ENCODE measurements at regions not wholly inside any gene's neighbourhood (a gene's known extent, or its start where the extent isn't known, plus 50 kb on each side); places are given as distances from the start of the nearest gene placed in this dataset.

GRCh38 chr6:67336014-67336413 is 1299.1 kb upstream of the ADGRB3 start:
- H3K27me3 ChIP-seq (ENCODE audit: insufficient read depth, low read length, poor library complexity), result no peaks in the 10 kb centered on the region
- no peak overlapping the region for H3K27ac ChIP-seq (ENCODE audit: low read length)
- no peak for ATAC-seq (ENCODE audit: insufficient read depth, low read depth)
- H2AFZ ChIP-seq (ENCODE audit: low read depth, low read length), result no peak overlapping the region
- no peaks in the 10 kb centered on the region for H3K79me2 ChIP-seq (ENCODE audit: insufficient read depth, low read length)
- DNase-seq, result no peak
- H3K4me2 ChIP-seq (ENCODE audit: insufficient read depth, low read length), result no peak overlapping the region
- TF ChIP-seq EZH2 (IDR thresholded peaks at IDR 0.05; ENCODE audit: borderline replicate concordance, low read depth, low read length, severe bottlenecking) (no peak), CTCF (IDR thresholded peaks at IDR 0.05; ENCODE audit: borderline replicate concordance, extremely low read depth, low read length, poor library complexity, severe bottlenecking) (no peak)
- no peak overlapping the region for H3K4me3 ChIP-seq (ENCODE audit: low read depth in 1 of 2, low read length in 2 of 2)
- no peaks in the 10 kb centered on the region for H4K20me1 ChIP-seq (ENCODE audit: insufficient read depth, low read length)
- H3K9ac ChIP-seq (ENCODE audit: low read depth, low read length), result no peak overlapping the region
- no peaks in the 10 kb centered on the region for H3K9me3 ChIP-seq (ENCODE audit: insufficient read depth, low read length, severe bottlenecking)
- H3K36me3 ChIP-seq (ENCODE audit: insufficient read depth, low read length), result no peaks in the 10 kb centered on the region
- no peaks in the 10 kb centered on the region for H3K4me1 ChIP-seq (ENCODE audit: insufficient read depth, low read length)

GRCh38 chr6:67331304-67331703 is 1303.8 kb upstream of the ADGRB3 start:
- no peak overlapping the region for H2AFZ ChIP-seq (ENCODE audit: low read depth, low read length)
- no peaks in the 10 kb centered on the region for H3K79me2 ChIP-seq (ENCODE audit: insufficient read depth, low read length)
- ATAC-seq (ENCODE audit: insufficient read depth, low read depth), result no peak
- no peaks in the 10 kb centered on the region for H3K27me3 ChIP-seq (ENCODE audit: insufficient read depth, low read length, poor library complexity)
- H3K27ac ChIP-seq (ENCODE audit: low read length), result no peak overlapping the region
- no peaks in the 10 kb centered on the region for H3K4me1 ChIP-seq (ENCODE audit: insufficient read depth, low read length)
- no peaks in the 10 kb centered on the region for H3K36me3 ChIP-seq (ENCODE audit: insufficient read depth, low read length)
- TF ChIP-seq EZH2 (IDR thresholded peaks at IDR 0.05; ENCODE audit: borderline replicate concordance, low read depth, low read length, severe bottlenecking) (no peak), CTCF (IDR thresholded peaks at IDR 0.05; ENCODE audit: borderline replicate concordance, extremely low read depth, low read length, poor library complexity, severe bottlenecking) (no peak)
- H3K4me2 ChIP-seq (ENCODE audit: insufficient read depth, low read length), result no peak overlapping the region
- H3K9ac ChIP-seq (ENCODE audit: low read depth, low read length), result no peak overlapping the region
- no peak overlapping the region for H3K4me3 ChIP-seq (ENCODE audit: low read depth in 1 of 2, low read length in 2 of 2)
- no peak for DNase-seq
- no peaks in the 10 kb centered on the region for H3K9me3 ChIP-seq (ENCODE audit: insufficient read depth, low read length, severe bottlenecking)
- no peaks in the 10 kb centered on the region for H4K20me1 ChIP-seq (ENCODE audit: insufficient read depth, low read length)

DNA sequence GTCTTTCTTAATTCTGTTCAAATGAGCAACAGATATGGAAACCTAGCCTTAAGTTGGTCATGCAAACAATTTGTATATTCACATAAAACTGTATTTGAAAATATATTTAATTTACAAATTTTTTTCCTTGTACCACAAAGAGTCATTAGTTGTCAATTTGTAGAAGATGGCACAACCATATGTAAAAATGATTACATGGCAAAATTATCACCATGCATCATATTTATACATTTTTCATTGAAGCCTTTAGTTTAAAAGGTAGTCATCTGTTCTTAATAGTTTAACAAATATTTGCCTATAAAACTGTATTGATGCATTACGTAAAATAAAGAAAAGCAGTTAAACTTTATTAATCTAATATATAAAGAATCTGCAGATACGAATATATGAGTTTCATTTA is 1306.8 kb upstream of the ADGRB3 start:
- no peaks in the 10 kb centered on the region for H4K20me1 ChIP-seq (ENCODE audit: insufficient read depth, low read length)
- H3K4me3 ChIP-seq (ENCODE audit: low read depth in 1 of 2, low read length in 2 of 2), result no peak overlapping the region
- H3K9me3 ChIP-seq (ENCODE audit: insufficient read depth, low read length, severe bottlenecking), result no peaks in the 10 kb centered on the region
- no peak overlapping the region for H3K4me2 ChIP-seq (ENCODE audit: insufficient read depth, low read length)
- no peaks in the 10 kb centered on the region for H3K36me3 ChIP-seq (ENCODE audit: insufficient read depth, low read length)
- H3K79me2 ChIP-seq (ENCODE audit: insufficient read depth, low read length), result no peaks in the 10 kb centered on the region
- H3K27me3 ChIP-seq (ENCODE audit: insufficient read depth, low read length, poor library complexity), result no peaks in the 10 kb centered on the region
- no peak overlapping the region for H3K27ac ChIP-seq (ENCODE audit: low read length)
- no peak for ATAC-seq (ENCODE audit: insufficient read depth, low read depth)
- no peak overlapping the region for H2AFZ ChIP-seq (ENCODE audit: low read depth, low read length)
- H3K4me1 ChIP-seq (ENCODE audit: insufficient read depth, low read length), result no peaks in the 10 kb centered on the region
- H3K9ac ChIP-seq (ENCODE audit: low read depth, low read length), result no peak overlapping the region
- no peak for DNase-seq
- TF ChIP-seq CTCF (IDR thresholded peaks at IDR 0.05; ENCODE audit: borderline replicate concordance, extremely low read depth, low read length, poor library complexity, severe bottlenecking), result no peak
- TF ChIP-seq EZH2 (IDR thresholded peaks at IDR 0.05; ENCODE audit: borderline replicate concordance, low read depth, low read length, severe bottlenecking), result no peak
